ENCODE measurements at regions not wholly inside any gene's neighbourhood (a gene's known extent, or its start where the extent isn't known, plus 50 kb on each side); places are given as distances from the start of the nearest gene placed in this dataset.
"Not testable (repeated sequence)": the region's sequence is repeated elsewhere in the genome, so short reads cannot be mapped to it uniquely, and the experiment has no call there.

DNA sequence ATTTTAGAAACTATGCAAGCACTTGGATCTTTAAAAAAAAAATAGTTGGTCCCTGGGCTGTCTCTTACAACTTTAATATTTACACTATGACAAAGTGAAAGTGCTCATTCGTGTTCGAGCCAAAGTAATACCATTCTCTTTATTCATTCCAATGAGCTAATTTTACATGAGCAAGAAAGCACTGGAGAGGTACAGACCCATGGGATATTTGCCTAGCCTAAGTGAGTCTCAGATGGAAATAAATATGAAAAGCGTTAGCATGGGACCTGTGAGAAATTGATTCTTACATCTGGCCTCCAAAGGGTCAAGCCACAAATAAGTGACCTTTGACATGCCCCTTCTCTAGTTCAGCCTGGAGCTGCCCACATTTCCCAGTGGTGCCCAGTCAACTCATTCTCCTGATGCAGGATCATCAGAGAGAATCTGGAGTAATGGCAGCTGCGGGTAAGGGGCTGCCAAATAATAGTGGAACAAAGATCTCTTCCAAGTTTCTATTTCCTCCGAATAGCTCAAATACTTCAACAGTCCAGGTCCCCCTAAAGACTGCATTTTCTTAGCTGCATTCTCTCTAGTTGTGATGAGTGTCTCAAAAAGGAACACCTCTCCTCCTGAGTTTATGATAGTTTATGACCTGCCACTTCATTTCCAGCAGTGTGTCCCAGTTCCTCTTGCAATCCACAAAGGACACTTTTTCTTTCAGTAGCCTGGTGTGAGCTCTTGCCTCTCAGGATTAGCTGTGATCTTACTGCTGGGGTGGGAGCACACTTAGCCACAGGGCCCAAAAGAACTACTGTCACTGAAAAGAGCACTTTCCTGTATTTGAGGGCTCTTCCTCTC is 208.2 kb downstream of the DAD1 start:
- H3K4me3 ChIP-seq (ENCODE audit: low read length) = no peak overlapping the region
- DNase-seq (ENCODE audit: low read depth) = no peak
- TF ChIP-seq, protein P1, sequence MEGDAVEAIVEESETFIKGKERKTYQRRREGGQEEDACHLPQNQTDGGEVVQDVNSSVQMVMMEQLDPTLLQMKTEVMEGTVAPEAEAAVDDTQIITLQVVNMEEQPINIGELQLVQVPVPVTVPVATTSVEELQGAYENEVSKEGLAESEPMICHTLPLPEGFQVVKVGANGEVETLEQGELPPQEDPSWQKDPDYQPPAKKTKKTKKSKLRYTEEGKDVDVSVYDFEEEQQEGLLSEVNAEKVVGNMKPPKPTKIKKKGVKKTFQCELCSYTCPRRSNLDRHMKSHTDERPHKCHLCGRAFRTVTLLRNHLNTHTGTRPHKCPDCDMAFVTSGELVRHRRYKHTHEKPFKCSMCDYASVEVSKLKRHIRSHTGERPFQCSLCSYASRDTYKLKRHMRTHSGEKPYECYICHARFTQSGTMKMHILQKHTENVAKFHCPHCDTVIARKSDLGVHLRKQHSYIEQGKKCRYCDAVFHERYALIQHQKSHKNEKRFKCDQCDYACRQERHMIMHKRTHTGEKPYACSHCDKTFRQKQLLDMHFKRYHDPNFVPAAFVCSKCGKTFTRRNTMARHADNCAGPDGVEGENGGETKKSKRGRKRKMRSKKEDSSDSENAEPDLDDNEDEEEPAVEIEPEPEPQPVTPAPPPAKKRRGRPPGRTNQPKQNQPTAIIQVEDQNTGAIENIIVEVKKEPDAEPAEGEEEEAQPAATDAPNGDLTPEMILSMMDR (conservative IDR thresholded peaks at IDR 0.05; ENCODE audit: low read depth, low read length) = no peak

DNA sequence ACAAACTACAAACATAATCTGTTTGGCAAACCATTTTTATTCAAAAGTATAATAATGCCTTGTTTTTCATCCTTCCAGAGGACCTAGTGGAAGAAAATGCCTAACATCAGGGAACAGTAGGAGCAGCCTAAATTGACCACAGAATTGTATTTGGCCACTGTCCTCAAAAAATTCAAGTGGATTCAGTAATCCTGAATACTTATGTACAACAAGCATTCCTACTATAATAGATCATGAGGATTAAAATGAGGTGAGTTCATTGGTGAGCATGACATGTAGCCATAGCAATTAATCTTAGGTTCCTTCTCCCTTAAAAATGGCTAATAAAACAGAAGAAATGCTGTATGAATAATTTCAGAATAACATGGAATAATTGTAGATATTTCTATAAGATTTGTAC is 209.3 kb downstream of the DAD1 start:
- no peak overlapping the region for H3K4me3 ChIP-seq (ENCODE audit: low read length)
- DNase-seq (ENCODE audit: low read depth) = peak; percentile 61
- TF ChIP-seq, protein P1 (conservative IDR thresholded peaks at IDR 0.05; ENCODE audit: low read depth, low read length) = no peak

- no peak overlapping the region for H3K4me3 ChIP-seq (ENCODE audit: low read length)
- DNase-seq (ENCODE audit: low read depth) = no peak
- TF ChIP-seq, protein P1 (conservative IDR thresholded peaks at IDR 0.05; ENCODE audit: low read depth, low read length) = no peak
Observed at GRCh38 chr14:22378181-22378580, 210.8 kb downstream of the DAD1 start.

GRCh38 chr14:22375321-22375930 is 213.6 kb downstream of the DAD1 start:
- DNase-seq (ENCODE audit: low read depth) = peak; percentile 17
- TF ChIP-seq, protein P1 (conservative IDR thresholded peaks at IDR 0.05; ENCODE audit: low read depth, low read length) = peak; percentile 68
- H3K4me3 ChIP-seq (ENCODE audit: low read length) = no peak overlapping the region

GRCh38 chr14:22370084-22370847 is 218.8 kb downstream of the DAD1 start:
- peak; percentile 83 for DNase-seq (ENCODE audit: low read depth)
- H3K4me3 ChIP-seq (ENCODE audit: low read length) = no peak overlapping the region
- TF ChIP-seq, protein P1 (conservative IDR thresholded peaks at IDR 0.05; ENCODE audit: low read depth, low read length) = no peak

DNA sequence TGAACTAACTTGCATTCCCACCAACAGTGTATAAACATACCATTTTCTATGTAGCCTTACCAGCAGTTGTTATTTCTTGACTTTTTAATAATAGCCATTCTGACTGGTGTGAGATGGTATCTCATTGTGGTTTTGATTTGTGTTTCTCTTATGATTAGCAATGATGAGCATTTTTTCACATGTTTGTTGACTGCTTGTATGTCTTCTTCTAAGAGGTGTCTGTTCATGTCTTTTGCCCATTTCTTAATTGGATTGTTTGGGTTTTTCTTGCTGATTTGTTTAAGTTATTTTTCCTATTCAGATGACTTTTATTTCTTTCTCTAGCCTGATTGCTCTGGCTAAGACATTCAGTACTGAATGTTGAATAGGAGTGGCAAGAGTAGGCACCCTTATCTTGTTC is 230.3 kb downstream of the DAD1 start:
- H3K4me3 ChIP-seq (ENCODE audit: low read length) = no peak overlapping the region
- TF ChIP-seq, protein P1 (conservative IDR thresholded peaks at IDR 0.05; ENCODE audit: low read depth, low read length) = no peak

GRCh38 chr14:22349281-22349680 is 239.7 kb downstream of the DAD1 start:
- H3K4me3 ChIP-seq (ENCODE audit: low read length); DNase-seq (ENCODE audit: low read depth): not testable (repeated sequence)

More for the DNA sequence above, 230.3 kb downstream of the DAD1 start:
- DNase-seq (ENCODE audit: low read depth) = no peak

Data from retinal pigment epithelial cell (primary cell).